DMS153 (cell line): ENCODE measurements at regions not wholly inside any gene's neighbourhood (a gene's known extent, or its start where the extent isn't known, plus 50 kb on each side); places are given as distances from the start of the nearest gene placed in this dataset.

Experiments
- DNase-seq: peaks from one replicate; lab custom pipeline; 2025; lab: John Stamatoyannopoulos, UW

GRCh38 chr10:78688230-78688900, 380.4 kb upstream of the ZMIZ1 start:
- no peak for DNase-seq

GRCh38 chr10:78688901-78689583, 379.7 kb upstream of the ZMIZ1 start:
- DNase-seq, result peak; percentile 90

GRCh38 chr10:78689584-78689935, 379.2 kb upstream of the ZMIZ1 start:
- no peak for DNase-seq

GRCh38 chr10:78690354-78691111, 378.2 kb upstream of the ZMIZ1 start:
- DNase-seq, result no peak

- DNase-seq, result no peak
These were observed 377.3 kb upstream of the ZMIZ1 start for GRCh38 chr10:78691301-78692030.

DNA sequence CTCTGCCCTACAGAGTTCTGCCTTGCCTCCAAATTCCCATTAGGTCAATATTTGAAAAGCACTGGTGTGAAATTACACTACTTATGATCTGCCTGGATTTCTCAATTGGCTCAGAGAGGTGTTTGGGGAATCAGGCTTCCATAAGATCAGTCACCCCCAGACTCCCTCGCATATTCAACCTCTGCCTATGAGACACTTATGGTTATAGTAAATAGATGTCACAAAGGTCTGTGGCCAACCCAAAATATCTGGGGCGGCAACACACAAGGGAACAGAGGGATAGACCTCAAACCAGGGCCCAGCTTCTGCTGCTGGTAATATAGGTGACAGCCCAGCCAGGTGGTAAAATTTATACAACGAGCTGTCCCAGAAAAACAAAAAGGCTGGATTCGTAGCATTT, 376.7 kb upstream of the ZMIZ1 start:
- DNase-seq, result no peak

DNA sequence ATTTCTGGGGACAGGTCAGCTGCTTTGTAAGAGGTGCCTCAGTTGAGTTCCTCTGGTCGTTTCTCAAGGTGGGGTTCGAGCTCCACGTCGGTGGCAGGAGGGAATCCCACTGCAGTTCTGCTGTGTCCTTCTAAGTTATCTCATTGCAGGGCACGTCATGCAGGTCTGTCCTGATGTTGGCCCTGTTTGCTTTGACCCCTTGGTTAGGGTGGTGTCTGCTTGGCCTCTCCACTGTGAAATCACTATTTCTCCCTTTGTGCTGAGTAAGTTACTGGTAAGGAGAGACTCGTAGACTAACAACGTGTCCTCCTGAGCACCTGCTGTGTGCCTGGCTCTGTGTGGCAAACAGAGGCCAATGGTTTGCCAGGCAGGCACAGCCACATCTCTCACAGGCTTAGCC, 372.9 kb upstream of the ZMIZ1 start:
- DNase-seq, result no peak

GRCh38 chr10:78696791-78697395, 371.9 kb upstream of the ZMIZ1 start:
- DNase-seq, result no peak

DNA sequence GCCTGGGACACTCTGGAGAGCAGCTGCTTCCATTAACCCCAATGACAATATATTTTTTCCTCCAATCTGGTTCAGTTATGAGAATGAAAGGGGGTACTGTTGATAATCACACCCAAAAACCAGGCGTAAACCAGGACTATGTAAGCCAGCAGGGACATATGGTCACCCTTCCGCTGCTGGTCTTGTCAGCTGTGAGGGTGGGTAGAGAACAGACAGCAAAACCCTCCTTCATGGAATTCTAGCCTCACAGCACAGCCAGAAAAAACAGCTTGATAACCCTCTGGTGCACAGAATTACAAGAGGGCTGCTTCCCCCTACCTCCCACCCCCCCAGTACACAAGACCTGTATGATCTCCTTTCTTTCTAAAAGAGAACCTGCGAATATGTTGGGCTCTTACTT, 368.8 kb upstream of the ZMIZ1 start:
- DNase-seq, result no peak

GRCh38 chr10:78700413-78700812, 368.4 kb upstream of the ZMIZ1 start:
- DNase-seq, result no peak

GRCh38 chr10:78700816-78701520, 367.8 kb upstream of the ZMIZ1 start:
- no peak for DNase-seq

GRCh38 chr10:78702186-78702585, 366.6 kb upstream of the ZMIZ1 start:
- DNase-seq, result no peak

DNA sequence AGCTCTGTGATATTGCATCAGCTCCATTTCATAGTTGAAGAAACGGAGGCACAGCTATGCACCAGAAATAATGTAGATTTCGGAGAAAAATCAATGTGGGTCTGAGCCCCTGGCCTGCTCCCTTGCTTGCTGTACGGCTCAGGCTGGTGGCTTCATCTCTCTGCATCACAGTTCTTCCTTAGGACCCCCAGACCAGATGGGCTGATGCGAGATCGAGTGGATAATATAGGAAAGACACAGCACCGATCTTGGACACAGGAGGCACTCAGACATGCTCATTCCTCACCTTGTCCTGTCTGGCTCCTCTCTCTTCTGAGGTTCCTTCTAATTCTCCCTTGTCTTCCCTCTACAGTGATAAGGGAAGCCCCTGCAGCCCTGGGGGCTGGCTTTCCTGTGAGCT, 365.9 kb upstream of the ZMIZ1 start:
- DNase-seq, result no peak

GRCh38 chr10:78703593-78703992, 365.2 kb upstream of the ZMIZ1 start:
- DNase-seq, result no peak

- no peak for DNase-seq
These were observed 362.5 kb upstream of the ZMIZ1 start for GRCh38 chr10:78706256-78706655.

DNA sequence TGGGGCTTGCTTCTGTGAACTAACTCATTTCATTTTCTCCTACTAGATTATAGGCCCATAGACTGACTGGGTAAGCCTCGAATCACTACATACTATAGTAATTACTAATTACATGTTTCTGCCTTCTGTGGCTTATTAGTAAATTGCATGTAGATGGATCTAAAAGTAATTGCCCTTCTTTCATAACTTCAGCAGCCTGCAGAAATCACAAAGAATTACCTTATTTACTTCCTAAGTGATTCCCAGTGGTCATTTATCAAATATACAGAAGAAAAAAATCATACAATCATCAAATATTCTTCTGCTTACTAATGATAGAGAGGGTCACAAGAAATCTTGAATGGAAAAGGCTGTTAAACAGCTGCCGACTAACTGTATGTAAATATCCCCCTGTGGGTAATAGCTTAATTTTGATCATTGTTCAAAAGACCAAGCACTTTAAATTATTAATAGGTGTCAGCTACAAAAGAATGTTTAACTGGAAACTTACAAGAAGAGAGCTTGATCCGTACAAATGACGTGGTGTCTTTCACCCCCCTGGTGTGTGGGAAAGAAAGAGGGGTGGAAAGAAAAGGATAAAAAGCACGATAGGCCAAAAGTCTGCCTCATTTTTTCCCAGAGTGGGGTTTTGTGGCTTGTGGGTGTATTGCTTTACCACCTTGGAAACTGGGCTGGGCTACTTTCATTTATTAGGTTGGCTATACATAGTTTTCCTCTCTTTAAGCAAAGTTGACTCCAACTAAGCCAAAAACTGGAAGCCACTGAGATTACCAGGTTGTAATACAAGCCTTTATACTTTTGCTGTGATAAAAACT, 361.8 kb upstream of the ZMIZ1 start:
- DNase-seq, result no peak

GRCh38 chr10:78707745-78708144, 361.0 kb upstream of the ZMIZ1 start:
- no peak for DNase-seq

DNA sequence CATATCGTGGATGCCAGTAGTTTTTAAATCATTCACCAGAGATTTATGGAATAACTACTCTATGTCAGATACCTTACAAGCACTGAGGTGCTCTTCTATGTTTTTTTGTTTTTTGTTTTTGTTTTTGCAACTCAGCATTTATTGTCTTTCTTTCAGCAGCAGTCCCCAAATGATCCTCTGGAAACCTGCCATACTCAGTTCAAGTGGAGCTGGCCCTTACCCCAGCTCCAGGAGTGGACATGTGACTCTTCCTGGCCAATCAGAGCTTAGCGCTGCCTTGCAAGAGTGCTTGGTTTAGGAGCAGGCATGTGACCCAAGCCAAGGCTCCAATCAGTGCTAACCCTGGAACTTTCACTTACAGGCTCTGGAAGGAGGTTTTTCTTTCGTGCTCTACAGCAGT, 356.6 kb upstream of the ZMIZ1 start:
- no peak for DNase-seq

DNA sequence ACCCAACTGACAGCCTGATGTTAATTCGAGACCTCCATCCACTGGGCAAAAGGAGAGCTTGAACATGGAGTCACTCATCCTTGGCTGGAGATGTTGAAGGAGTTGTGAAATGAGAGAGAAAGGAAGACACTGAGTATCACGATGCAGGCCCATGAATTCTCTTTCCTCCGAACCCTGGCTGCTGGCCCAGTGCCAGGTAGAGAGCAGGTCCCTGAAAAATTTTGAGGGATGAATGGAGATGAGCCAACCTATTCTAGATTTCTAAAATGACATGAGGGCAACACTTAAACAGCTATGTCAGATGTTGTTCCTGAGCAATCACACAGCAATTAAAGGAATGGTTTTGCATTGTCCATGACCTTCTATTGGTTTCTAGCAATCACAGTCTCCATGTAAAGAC, 355.1 kb upstream of the ZMIZ1 start:
- no peak for DNase-seq

- no peak for DNase-seq
These were observed 354.5 kb upstream of the ZMIZ1 start for GRCh38 chr10:78714225-78714624.

DNA sequence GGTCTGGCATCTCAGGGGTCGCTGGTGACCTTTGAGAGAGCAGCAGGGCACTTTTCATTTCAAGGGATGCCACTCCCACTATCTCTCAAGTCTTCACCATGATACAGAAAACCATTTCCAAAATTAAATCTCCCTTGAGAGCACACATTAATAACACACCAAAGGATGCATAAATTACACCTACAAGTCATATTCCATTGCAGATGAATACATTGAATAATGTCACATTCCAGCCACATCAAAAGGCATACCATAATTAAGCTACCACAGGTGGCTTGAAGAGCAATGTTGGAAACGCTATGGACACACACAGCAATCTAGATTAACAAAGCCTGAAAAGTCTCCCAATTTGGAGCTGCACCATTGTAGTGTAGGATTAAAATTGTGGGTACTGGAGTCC, 353.3 kb upstream of the ZMIZ1 start:
- no peak for DNase-seq
